ENCODE measurements at regions not wholly inside any gene's neighbourhood (a gene's known extent, or its start where the extent isn't known, plus 50 kb on each side); places are given as distances from the start of the nearest gene placed in this dataset.
"Not testable (repeated sequence)": the region's sequence is repeated elsewhere in the genome, so short reads cannot be mapped to it uniquely, and the experiment has no call there.

DNA sequence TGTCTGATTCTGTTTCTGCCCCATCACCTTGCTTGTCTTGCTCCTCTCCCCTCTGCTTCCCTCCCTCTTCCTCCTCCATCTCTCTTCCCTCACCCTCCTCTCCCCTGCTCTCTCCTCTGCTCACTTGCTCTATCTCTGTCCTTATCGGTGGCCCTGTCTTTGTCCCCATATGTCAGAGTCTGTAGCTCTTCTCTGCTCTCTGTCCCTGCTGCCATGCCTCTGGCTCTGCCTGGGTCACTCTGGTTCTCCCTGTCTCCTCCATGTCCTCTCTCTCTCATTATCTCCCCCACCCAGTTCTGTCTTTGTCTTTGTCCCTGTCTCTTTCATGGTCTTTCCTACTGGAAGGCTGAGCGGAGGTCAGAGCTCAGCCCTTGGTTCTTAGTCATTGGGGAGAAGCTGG, 169.1 kb upstream of the NLRP1 start:
- no peak for DNase-seq

DNA sequence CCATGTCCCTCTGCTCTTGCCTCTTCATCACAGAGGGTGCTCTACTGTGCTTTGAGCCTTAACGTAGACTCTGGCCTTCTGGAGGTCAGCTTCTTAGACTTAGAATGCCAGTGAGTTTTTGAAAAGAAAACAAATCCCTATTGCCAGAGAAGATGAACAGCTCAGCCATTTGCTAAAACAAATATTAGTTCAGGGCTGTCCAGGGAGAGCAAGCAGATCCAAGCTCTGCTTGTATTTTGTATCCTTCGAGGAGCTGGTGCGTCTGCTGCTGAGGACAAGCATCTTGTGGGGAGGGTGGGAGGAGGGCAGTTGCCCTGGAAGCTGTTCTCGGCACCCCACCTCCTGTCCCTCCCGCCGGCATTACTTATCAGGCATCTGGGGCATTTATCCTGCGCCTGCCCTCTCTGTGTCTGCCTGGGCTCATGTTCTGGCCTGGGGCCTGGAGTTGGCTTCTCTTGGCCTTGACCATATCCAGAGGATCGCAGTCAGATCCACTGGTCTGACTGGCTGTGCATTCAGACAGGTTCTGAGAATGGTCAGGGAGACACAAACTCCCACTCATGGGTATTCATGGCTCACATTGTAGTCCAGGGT, 173.1 kb upstream of the NLRP1 start:
- DNase-seq, result no peak

DNA sequence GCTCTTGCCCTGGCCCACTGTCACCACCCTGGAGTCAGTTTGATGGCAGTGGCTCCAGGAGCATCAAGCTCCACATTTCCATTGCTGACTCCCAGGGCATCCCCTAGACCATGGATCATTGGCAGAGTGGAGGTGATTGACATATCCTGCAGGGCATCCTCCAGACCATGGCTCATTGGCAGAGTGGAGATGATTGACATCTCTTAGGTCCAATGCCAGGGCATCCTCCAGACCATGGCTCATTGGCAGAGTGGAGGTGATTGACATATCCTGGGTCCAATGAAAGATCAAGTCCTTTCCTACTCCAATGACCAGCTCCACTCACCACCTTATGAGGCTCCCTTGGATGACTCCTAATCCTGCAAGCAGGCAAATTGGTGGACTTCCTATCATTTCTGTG, 174.3 kb upstream of the NLRP1 start:
- DNase-seq, result no peak

DNA sequence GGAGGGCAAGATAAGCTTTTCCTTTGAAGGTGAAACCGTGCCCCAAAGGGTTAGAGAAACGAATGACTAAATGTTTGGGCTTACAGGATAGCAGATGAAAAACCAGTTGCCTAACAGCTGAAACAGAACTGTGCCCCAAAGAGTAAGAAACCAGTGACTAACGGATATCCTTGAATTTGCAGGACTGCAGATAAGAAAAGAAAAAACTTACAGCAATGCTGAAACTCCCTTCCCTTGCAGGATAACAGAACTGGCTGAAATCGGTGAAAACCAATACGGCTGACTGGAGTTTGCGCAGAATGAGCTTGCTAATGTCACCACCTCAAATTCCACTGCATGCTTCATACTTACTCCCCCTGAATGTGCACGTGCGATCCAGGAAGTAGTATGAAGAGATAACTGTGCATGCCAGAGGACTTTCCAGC, 175.2 kb upstream of the NLRP1 start:
- no peak for DNase-seq

DNA sequence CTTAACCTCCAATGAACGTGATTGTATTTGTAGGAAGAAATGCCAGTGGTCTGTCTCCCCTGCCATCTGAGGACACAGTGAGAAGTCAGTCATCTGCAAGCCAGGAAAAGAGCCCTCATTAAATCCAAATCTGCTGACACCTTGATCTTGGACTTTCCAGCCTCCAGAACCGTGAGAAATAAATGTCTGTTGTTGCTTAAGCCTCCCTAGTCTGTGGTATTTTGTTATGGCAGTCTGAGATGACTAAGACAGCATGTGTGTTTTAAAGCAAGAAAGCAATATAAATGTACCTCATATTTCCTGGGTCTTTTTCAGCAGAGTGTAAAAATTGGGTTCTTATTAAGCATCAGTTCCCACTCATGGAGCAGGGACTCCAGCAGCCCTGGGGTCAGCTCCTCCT, 177.9 kb upstream of the NLRP1 start:
- DNase-seq, result no peak

DNA sequence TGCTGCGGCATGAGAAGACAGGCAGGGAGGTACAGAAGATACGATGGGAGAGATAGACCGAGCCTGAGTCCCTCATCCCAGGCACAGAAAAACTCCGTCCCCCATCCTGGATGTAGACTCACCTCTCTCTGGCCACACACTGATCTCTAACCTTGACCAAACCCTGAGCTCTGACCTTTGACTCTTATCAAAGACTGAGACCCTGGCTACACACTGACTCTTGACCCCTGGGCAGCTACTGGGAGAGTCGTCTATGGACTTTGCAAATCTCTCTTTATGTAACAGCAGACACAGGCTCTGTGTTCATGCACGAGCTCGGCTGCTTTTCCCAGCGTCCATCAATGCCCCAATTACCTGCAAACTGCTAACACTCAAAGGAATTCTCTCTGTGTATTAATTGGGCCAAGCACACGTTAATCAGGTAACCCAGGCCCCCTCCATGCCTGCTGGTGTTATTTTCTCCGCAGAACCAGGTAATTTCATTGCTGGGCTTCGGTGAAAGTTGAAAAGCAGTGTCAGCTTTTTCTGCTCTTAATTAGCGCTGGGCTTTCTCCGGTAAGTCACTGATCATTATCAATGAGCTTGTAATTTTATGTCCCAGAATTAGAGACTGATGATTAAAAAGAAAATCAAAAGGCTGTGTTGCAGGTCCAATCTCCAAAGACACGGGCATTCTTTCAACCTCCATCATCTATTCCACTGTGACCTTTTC, 179.4 kb upstream of the NLRP1 start:
- no peak for DNase-seq

DNA sequence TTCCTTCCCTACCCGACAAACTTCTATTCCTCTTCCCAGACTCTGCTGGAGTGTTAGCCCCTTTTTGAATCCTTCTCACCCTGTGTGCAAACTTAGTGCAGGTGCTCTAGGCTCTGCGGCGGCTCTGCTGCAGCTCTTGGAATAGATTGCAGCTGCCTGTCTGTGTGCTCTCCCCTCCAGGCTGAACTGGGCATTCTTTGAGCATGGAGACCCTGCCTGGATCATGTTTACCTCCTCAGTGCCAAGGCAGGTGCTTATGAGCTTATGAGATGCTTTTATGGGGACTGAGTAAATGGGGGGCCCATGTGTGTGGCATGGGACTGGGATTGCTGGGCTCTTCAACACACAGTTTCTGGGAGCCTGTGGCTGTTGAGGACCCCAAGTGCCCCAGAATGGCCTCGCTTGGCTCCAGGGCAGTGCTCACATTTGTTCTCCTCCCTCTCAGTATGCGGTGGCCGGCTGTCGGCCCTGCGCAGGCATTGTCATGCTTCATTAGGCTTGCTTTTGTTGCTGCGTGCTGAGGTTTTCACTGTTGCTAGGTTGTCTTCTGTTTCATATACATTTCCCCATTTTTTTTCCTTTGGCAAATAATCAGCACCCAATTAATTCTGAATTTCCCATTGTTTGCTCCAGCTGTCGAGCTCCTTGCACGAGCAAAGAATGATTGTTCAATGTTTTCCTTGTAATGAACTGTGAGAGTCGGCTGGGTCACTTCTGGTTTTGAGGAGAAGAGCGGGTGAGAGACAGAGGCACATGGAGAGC, 185.5 kb upstream of the NLRP1 start:
- DNase-seq, result no peak

DNA sequence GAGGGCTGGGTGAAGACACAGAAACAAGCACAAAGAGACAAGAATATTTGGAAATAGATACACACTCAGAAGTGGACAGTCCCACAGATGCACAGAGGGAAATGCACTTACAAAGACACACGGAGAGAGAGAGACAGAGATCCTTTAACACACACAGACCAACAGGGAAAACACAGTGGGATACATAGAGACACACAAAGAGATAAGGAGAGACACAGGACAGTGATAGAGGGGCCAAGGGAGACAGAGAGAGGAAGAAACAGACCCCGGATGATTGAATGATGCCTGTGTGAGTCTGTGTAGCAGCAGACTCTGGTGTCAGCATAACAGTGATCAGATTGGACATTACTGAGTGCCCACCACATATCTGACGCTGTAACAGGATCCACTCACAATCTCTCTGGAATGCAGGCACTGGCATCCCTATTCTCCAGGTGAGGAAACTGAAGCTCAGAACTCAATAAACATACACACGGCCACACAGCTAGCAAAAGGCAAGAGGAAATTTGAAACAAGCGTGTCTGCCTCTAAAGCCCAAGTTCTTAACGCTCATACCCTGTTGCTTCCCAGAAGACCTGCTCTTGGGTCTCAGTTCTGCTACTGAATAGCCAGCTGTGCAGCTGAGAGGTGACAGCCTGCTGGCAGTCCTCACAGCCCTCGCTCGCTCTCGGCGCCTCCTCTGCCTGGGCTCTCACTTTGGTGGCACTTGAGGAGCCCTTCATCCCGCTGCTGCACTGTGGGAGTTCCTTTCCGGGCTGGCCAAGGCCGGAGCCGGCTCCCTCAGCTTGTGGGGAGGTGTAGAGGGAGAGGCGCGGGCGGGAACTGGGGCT, 186.3 kb upstream of the NLRP1 start:
- no peak for DNase-seq

DNA sequence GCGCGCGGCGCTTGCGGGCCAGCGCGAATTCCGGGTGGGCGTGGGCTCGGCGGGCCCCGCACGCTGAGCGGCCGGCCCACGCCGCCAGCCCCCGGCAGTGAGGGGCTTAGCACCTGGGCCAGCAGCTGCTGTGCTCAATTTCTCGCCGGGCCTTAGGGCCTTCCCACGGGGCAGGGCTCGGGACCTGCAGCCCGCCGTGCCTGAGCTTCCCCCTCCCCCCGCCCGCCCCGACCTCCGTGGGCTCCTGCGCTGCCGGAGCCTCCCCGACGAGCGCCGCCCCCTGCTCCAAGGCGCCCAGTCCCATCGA, 186.9 kb upstream of the NLRP1 start:
- DNase-seq, result not testable (repeated sequence)

DNA sequence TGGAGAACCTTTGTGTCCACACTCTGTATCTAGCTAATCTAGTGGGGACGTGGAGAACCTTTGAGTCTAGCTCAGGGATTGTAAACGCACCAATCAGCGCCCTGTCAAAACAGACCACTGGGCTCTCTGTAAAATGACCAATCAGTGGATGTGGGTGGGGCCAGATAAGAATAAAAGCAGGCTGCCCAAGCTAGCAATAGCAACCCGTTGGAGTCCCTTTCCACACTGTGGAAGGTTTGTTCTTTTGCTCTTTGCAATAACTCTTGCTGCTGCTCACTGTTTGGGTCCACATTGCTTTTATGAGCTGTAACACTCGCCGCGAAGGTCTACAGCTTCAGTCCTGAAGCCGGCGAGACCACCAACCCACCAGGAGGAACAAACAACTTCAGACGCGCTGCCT, 187.7 kb upstream of the NLRP1 start:
- DNase-seq, result not testable (repeated sequence)

DNA sequence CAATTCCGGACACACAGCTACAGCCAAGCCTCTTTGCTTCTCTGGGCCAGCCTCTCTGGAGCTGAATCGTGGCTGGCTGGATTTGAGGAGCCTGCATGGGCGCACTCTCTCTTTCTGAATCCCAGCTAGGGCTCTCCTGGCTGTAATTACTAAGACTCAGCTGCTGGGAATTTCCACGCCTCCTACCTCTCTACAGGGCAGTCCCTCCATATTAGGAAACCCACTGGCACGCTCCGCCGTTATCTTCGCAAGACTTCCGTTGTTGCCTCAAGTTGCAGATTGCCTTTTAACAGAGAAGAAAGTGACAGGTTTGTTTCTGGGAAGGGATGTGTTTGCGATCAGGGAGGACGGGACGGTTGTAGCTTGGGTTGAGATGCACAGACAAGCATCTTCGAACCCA, 188.4 kb upstream of the NLRP1 start:
- DNase-seq, result no peak

DNA sequence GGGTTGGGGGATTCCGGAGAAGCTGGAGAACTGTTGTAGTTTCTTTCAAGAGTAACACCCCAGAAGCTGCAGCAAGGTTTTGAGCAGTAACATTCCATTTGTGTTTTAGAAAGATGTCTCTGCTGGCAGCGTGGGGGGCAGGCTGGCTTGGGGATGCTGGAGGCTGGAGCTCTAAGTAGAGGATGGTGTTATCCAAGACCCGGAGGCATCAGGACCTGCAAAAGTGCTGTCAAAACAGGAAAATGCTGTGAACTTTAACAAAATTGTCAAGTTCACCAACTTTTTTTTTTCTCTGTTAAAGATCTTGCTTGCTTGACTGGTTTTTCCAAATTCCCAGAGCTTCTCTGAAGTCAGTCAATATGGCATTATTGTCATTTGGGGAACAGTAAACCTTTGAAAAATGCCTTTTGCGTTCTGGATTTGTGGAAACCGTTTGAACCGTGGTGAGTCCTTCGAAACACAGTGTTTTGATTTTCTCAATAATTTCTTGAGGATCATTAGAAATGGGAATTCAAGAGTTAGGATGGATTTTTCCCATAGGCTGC, 189.6 kb upstream of the NLRP1 start:
- DNase-seq, result no peak

DNA sequence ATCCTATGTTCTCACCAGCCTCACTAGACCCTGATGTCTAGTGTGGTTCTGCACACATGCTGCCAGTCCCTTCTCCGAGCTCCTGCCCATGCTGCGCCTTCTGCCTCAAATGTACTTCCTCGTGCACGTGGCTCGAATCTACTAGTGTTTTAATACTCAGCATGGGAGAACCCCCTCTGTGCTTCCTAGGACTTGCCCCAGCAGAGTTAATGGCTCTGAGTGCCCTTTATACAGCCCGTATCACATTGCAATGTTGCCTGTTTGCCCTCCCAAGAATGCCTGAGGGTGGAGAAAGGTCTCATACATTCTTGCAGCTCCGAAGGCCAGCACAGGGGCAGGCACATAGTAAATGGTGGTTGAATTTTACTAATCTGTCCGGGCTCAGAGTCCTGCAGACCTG, 190.8 kb upstream of the NLRP1 start:
- no peak for DNase-seq

DNA sequence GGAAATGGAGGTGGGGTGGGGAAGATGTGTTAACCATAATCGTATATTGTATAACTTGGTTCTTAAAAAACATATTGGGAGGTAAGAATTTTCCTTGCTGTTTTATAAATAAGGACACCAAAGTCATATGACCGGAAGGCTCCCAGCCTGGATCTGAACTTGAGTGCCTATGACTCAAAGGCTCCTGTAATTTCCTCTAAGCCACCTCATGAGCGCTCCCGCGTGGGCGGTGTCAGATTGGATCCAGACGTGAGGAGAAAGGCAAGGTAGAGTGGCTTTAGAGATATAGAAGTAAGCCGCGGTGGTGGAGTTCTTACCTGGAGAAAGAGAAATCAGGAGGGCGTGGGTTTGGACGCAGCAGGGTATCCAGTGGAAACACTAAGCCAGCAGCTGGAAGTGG, 196.2 kb upstream of the NLRP1 start:
- no peak for DNase-seq

DNA sequence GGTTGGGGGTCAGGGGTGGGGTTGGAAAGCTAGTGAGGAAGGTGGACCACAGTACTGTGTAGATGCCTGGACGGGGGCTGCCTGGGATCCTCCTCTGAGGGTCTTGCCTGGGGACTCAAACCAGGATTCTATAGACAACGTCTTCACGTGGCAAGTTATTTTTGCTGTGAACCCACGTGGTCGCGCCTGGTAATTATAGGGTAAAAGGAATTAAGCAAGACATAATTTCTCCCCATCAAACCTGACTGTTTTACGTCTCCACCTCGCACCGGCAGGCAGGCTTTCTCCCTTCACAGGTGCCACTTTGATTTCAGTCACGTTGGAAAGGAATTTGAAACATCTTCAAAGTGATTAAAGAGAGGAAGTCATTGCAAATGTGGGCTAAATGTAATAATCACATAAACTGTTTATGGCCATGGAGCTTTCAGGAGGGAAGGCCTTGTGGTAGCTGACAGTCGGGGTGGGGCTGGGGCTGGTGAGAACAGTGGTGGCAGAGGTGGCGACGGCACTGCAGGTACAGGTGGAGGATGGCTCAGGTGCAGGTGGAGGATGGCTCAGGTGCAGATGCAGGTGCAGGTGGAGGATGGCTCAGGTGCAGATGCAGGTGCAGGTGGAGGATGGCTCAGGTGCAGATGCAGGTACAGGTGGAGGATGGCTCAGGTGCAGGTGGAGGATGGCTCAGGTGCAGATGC, 197.1 kb upstream of the NLRP1 start:
- no peak for DNase-seq

DNA sequence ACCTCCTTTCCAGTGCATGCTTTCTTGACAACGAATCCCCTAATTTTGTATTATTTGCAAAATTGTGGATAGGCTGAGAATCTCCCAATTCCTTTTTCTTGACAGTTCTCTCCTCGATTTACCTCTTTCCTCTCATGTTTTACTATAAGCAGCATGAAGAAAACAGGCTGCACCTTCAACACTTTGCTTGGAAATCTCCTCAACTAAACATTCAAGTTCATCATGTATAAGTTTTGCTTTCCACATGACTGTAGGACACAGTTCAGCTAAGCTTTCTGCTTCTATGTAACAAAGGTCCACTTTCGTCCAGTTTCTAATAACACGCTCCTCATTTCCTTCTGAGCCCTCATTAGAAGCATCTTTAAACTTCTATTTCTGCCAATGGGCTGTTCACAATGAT, 199.0 kb upstream of the NLRP1 start:
- DNase-seq, result no peak

DNA sequence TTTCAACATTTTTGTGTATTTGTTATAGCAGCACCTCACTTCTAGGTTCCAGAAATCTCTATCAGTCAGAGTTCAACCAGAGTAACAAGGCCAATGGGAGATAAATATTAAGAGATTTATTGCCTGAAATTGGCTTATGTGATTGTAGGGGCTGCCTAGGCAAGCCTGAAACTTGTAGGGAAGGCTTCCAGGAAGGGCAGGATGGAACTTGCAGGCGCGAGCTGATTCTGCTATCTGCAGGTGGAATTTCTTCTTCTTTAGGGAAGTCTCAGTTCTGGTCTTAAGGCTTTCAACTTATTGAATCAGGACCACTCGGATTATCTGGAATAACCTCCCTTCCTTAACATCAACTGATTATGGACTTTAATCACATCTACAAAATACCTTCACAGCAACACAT, 199.5 kb upstream of the NLRP1 start:
- DNase-seq, result no peak

DNA sequence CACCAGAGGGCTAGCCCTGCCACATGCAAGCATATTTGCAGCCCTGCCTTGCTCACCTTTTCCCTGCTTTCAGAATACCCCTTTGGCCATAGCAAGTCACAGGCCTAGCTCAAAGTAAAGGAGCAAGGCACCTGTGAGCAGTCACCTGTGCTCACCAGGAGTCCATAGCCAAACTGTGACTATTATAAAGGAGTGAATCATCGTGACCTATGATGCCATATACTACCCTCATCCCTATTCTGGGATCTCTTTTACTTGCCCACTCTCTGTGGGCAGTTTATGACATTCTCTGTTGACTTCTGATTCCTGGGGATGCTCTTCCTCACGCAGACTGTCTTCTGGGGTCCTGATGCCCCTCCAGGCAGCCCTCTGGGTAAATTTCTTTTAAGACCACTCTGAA, 200.5 kb upstream of the NLRP1 start:
- no peak for DNase-seq

DNA sequence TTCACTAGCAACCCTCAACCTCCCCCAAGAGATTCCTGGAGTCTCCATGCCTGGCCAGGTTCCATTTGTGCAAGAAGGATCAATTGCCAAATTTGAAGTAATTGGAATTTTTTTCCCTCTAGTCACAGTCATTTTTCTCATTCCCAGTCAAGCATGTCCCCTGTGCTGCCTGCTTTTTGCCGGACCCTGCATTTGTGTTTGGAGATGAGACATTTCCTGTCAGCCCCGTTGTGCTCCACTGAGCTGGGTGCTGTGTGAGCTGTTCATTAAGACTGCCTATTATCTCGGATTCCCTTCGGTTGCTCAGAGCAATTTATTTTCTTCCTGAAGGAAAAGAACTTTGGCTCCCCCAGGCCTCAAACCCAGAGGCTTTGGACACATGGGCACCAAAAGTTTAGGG, 201.0 kb upstream of the NLRP1 start:
- no peak for DNase-seq

DNA sequence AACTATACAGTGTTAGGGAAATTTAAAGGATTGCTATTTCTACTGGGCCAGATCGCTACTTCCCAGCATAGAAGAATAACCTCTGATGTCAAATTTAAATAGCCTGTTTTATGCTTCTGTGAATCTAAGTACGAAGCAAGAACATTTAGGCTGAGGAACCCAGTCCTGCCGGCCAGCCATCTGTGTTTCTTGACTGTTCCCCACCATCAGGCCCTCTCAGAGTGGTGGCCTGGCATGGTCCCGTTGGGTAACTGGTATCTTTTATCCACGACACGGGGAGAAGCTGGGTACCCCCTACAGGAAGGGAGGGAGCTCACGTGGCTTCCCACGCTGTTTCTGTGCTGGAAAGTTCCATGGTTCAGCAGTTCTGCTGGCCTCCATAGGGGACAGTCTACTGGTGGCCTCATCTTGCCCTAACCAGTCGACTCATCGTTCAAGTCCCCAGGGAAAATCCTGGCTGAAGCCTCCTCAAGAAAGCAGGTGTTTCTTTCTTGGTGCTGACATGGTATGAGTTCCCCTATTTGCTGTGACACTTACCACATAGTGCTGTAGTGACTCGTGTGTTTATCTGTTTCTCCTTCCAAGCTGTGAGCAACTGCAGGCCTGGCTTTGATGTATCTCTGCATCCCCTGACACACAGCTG, 201.7 kb upstream of the NLRP1 start:
- no peak for DNase-seq

DNA sequence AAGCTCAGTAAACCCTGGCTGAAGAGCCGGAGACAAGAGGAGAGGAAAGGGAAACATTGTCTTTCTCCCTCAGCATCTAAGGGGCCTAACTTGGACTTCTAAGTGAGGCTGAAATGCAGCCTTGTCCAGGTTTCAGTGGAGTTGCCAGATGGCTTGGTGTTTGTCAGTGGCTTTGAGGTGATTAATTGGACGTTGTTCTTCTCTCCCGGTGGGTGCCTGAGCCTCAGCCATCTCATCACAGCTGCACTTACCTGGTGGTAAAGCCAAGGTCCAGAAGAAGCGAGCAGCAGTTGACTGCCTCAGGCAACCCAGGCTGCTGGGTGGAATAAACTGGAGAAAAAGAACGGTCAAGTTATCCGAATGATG, 202.2 kb upstream of the NLRP1 start:
- no peak for DNase-seq

DNA sequence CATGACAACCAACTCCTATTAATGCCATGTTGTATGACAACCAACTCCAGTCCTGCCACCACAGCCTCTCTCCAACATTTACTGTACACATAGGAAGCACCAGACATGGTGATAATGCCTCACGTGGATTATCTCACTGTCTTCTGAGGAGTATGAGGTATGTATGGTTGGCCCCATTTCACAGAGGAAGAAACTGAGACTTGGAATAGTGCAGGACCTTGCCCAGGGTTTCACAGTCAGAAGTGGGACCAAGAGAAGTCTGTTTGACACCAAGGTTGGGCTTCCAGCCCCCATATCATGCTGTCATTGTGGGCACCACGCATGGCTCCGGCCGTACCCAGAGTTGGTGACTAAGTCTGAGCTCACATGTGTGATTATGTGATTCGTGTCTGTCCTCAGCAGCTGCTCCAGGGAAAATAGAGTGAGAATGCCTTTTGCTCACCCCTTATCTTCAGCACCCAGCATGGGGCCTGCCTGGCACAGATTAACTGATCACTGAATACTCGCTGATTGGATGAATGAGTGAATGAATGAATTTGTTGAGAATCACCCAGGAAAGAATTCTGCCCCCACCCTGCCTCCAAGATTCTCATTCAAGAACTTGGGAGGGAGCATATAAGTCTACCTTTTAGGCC, 204.1 kb upstream of the NLRP1 start:
- no peak for DNase-seq

All from RPMI8226 (cell line).